Hepatic stellate cell (primary cell): ENCODE measurements at regions not wholly inside any gene's neighbourhood (a gene's known extent, or its start where the extent isn't known, plus 50 kb on each side); places are given as distances from the start of the nearest gene placed in this dataset.
"Not testable (repeated sequence)": the region's sequence is repeated elsewhere in the genome, so short reads cannot be mapped to it uniquely, and the experiment has no call there.

Experiments
- DNase-seq: peaks from one replicate; pipeline ENCODE4 v3.0.0; 2011; ENCODE audit warnings: low spot score

- not testable (repeated sequence) for DNase-seq
Observed at GRCh38 chr2:131639001-131639620, 111.4 kb downstream of the CCDC74A start.

DNA sequence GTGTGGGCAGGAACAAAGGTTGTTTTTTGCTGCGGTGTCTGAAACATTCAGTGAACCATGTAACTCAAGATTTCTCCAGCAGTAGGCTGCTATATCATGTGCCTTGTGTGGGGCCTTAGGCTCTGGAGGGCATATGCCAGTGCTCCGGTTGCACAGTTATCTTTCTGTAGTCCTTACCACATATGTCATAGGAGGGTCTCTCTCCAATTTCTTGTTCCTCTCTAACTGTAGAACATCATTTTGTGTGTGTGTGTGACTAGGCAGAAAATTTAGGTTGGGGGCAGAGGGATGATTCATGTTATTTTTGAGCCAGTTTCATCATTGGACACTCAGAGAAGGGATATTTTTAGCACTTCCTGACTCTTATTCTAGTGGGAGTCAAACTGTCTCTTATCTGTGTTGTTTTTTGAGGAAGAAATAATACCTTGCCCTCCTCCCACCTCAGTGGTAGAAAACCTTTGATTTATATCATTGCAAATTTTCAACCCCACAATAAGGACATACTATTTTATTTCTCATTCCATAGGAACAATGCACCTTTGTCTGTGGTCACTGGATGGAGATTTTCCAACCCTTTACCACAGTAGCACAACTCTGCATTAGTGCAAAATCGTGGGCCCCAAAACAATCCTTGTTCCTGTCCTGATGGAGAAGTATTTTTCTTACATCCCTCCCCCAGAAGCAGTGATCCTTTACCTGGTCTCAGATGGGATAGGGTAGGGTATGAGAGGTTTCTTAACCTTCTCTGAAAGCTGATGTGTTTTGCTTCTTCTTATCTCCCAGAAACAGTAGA lies 113.9 kb downstream of the CCDC74A start:
- DNase-seq, result peak; percentile 35

- not testable (repeated sequence) for DNase-seq
Observed at GRCh38 chr2:131643180-131643579, 115.5 kb downstream of the CCDC74A start.

DNA sequence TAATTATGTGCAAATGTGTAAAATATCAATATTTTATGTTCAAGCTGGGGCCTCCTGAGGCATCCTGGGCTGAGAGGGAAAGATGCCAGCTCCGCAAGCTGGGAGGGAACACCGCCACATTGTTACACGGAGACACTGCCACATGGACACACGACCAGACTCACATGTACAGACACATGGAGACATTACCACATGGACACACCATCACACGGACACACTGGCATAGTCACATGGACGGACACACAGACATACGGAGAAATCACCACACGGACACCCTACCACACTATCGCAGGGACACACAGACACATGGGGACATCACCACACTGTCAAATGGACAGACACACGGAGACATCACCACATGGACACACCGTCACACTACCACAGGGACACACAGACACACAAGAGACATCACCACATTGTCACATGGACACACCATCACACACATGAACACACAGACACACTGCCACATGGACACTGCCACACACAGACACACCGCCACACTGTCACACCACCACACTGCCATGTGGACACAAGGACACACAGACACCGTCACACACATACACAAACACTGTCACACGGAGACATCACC lies 117.6 kb downstream of the CCDC74A start:
- DNase-seq, result no peak

- not testable (repeated sequence) for DNase-seq
Observed at GRCh38 chr2:131646220-131646619, 118.5 kb downstream of the CCDC74A start.

- DNase-seq, result no peak
Observed at GRCh38 chr2:131646669-131647297, 119.1 kb downstream of the CCDC74A start.

DNA sequence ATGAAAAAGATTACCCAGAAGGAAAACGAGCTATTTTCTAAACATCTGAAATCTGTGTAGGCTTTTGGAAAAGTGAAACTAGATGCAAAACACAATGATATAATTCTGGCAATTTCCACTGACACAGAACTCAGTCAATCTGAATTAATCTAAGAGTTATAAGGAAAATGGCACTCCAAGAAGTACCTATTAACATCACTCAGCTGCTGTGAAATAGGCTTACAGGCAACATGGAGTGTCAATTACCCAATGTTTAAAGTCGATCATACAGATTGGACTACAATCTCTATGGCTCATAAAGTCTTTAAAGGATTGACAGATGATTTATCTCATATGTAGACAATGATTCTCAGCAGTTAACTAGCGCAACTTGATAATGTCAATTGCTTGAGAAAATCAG lies 120.9 kb downstream of the CCDC74A start:
- DNase-seq, result not testable (repeated sequence)

- DNase-seq, result not testable (repeated sequence)
Observed at GRCh38 chr2:131652246-131652645, 124.6 kb downstream of the CCDC74A start.

DNA sequence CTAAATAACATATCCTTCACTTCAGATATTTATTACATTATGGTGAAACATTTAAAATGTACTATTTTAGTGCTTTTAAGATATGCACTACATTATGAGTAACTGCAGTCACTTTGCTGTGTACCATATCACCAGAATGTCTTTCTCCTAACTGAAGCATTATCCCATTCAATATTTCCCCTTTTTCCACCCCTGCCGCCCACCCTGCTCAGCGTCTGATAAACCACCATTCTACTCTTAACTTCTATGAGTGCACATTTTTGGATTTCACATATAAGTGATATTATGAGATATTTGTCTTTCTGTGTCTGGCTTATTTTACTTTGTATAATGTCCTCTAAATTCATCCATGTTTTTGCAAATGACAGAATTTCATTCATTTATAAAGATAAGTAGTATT lies 126.4 kb downstream of the CCDC74A start:
- not testable (repeated sequence) for DNase-seq

- DNase-seq, result no peak
Observed at GRCh38 chr2:131656816-131657633, 129.3 kb downstream of the CCDC74A start.

GRCh38 chr2:131657895-131658768 lies 130.4 kb downstream of the CCDC74A start:
- DNase-seq, result no peak

DNA sequence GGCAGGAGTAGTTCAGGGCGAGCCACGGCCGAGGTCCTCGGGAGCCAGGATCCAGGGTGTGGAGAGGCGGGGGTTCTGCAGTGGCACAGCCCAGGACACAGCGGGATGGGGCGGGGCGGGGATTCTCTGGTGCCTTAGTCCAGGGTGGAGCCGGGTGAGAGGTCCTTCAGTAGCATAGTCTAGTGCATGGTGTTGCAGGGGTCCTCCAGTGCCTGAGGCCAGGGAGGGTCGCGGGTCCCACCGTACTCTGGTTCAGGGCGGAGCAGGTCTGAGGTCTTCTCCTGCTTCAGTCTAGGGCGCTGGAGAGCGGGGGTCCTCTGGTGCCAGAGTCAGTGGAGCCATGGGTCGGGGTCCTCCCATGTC lies 131.1 kb downstream of the CCDC74A start:
- DNase-seq, result no peak

DNA sequence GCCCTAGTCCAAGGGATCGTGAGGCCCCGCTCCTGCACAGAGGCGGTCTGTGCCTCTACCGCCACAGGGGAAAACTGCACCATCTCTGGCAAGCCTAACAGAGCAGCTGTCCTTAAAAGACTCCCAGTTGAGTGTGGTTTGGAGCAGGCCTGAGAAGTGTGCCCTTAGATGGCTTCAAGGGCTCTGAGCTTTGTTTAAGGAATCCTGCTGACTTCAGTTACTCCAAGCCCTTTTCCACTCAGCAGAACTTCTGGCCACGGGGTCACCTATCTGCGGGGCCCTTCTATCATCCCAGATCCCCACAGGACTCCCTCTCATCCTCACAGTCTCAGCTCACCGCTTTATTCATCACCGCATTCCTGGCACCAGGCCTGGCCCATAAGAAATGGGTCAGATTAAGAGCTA lies 131.5 kb downstream of the CCDC74A start:
- no peak for DNase-seq

DNA sequence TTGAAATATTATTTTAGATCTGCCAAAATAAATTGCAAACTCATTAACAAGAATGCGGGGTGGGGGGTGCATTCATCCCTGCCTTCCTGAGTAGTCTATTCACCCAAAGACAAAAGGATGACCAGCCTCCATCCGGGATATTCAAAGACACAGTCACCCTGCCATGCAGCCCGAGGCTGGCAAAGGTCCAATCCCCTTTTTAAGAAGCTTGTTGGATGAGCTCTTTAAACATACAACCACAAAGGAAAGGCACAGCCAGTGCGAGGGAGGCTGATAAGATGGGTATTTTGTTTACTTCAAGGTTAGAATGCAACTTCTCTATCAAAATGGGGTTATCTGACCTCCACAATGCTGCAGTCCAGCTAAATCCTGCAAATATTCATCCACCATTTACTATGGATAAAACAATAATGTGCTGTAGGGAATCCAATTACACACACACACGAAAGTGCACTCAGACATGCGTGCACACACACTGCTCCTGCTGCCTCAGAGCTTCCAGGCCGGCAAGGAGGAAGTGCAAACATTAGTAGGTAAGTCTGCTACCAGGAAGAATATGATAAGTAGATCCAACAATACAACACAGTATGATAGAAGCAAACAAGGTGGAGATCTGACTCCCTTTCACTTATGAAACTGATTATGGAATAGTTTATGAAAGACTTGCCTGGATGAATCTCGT lies 133.6 kb downstream of the CCDC74A start:
- not testable (repeated sequence) for DNase-seq

GRCh38 chr2:131661884-131662535 lies 134.3 kb downstream of the CCDC74A start:
- not testable (repeated sequence) for DNase-seq

GRCh38 chr2:131663501-131663900 lies 135.8 kb downstream of the CCDC74A start:
- DNase-seq, result not testable (repeated sequence)

DNA sequence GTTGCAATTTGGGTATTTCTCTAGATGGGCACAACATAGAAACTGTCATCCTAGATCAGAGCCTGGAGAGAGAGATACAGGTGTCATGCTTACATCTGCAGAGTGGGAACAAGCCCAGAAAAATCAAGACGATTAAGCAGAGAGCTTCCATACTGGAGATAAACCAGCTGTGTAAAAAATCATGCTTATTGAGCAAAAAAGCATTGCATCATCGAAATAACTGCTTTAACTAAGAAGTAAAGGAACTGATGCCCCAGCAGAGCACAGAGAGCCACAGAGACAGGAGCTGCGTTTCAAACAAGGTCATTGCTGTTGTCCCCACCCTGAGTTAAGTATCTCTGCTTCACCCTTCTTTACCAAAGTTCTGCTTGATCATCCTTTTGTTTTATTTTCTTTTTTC lies 138.0 kb downstream of the CCDC74A start:
- not testable (repeated sequence) for DNase-seq

DNA sequence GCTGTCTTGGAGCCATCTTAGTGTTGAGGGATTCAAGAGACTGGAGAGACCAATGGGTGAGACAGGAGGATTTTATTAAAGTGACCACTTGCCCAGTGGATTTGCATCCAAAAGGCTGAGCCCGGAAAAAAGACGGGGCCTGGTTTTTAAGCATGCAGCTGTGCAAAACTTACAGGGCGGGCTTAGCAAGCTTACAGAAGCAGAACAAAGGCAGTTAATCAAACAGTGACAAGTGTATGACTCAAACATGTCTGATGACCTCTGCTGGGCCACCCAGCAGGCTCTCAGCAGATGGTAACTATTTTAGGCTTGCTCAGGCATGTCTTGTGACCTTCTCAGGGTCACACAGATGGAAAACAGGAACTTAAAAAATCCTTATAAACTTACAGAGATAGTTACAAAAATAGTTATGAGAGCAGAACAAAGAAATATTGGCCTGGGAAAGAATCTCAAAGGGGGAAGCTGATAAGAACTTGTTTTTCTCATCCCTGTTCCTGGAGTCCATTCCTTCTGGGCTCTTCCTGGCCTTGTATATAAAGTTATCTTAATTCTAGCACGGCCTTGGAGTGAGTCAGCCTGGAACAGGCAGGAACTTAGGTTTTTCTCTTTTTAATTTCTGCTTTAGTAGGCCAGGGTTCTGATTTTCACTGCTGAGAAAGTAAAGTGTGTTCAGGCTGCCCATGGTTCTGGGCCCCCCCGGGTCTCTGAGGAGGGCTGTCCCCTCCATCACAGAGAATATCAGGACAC lies 141.3 kb downstream of the CCDC74A start:
- DNase-seq, result peak; percentile 47
